ENCODE measurements at regions not wholly inside any gene's neighbourhood (a gene's known extent, or its start where the extent isn't known, plus 50 kb on each side); places are given as distances from the start of the nearest gene placed in this dataset.
"Not testable (repeated sequence)": the region's sequence is repeated elsewhere in the genome, so short reads cannot be mapped to it uniquely, and the experiment has no call there.

DNA sequence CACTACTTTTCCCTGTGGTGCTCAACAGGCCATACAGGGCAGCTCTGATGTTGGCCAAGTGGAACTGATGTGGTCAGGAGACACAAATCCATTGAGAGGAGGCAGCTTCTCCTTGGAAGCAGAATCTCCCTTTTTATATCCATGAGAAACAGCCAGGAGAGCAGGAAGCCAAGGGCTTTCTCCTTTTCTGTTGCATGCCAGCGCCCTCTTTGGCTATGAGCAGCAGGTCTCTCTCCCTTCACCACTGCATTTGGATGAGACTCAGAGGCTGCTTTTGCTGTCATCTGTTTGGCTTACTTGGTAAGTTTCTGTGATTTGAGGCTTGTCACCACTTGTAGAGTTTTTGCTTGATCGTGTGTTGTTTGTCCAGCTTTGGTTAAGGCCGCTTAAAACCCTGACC is 202.2 kb upstream of the PLGLB1 start:
- TF ChIP-seq, protein P1, sequence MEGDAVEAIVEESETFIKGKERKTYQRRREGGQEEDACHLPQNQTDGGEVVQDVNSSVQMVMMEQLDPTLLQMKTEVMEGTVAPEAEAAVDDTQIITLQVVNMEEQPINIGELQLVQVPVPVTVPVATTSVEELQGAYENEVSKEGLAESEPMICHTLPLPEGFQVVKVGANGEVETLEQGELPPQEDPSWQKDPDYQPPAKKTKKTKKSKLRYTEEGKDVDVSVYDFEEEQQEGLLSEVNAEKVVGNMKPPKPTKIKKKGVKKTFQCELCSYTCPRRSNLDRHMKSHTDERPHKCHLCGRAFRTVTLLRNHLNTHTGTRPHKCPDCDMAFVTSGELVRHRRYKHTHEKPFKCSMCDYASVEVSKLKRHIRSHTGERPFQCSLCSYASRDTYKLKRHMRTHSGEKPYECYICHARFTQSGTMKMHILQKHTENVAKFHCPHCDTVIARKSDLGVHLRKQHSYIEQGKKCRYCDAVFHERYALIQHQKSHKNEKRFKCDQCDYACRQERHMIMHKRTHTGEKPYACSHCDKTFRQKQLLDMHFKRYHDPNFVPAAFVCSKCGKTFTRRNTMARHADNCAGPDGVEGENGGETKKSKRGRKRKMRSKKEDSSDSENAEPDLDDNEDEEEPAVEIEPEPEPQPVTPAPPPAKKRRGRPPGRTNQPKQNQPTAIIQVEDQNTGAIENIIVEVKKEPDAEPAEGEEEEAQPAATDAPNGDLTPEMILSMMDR (IDR thresholded peaks at IDR 0.05; ENCODE audit: insufficient read depth, low read length), result not testable (repeated sequence)
- TF ChIP-seq, protein P2, sequence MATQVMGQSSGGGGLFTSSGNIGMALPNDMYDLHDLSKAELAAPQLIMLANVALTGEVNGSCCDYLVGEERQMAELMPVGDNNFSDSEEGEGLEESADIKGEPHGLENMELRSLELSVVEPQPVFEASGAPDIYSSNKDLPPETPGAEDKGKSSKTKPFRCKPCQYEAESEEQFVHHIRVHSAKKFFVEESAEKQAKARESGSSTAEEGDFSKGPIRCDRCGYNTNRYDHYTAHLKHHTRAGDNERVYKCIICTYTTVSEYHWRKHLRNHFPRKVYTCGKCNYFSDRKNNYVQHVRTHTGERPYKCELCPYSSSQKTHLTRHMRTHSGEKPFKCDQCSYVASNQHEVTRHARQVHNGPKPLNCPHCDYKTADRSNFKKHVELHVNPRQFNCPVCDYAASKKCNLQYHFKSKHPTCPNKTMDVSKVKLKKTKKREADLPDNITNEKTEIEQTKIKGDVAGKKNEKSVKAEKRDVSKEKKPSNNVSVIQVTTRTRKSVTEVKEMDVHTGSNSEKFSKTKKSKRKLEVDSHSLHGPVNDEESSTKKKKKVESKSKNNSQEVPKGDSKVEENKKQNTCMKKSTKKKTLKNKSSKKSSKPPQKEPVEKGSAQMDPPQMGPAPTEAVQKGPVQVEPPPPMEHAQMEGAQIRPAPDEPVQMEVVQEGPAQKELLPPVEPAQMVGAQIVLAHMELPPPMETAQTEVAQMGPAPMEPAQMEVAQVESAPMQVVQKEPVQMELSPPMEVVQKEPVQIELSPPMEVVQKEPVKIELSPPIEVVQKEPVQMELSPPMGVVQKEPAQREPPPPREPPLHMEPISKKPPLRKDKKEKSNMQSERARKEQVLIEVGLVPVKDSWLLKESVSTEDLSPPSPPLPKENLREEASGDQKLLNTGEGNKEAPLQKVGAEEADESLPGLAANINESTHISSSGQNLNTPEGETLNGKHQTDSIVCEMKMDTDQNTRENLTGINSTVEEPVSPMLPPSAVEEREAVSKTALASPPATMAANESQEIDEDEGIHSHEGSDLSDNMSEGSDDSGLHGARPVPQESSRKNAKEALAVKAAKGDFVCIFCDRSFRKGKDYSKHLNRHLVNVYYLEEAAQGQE (IDR thresholded peaks at IDR 0.05; ENCODE audit: insufficient replicate concordance, low read depth), result not testable (repeated sequence)
